ENCODE measurements at regions not wholly inside any gene's neighbourhood (a gene's known extent, or its start where the extent isn't known, plus 50 kb on each side); places are given as distances from the start of the nearest gene placed in this dataset.
A peak's percentile ranks its signal among the peaks of the same experiment; 100 is the strongest.
"Not testable (repeated sequence)": the region's sequence is repeated elsewhere in the genome, so short reads cannot be mapped to it uniquely, and the experiment has no call there.

GRCh38 chr4:141473026-141473540, 163.3 kb upstream of the IL15 start:
- no peak overlapping the region for H3K27ac Mint-ChIP-seq
- ChIA-PET CTCF (no interaction called here), POLR2A (no interaction called here)
- Histone ChIP-seq H3K4me3 (ENCODE audit: low read length) (no peak overlapping the region), H3K27ac (ENCODE audit: low read depth, low read length) (no peak overlapping the region), H3K4me1 (ENCODE audit: insufficient read depth, low read length) (no peaks in the 10 kb centered on the region), H3K9me3 (ENCODE audit: low read length) (no peaks in the 10 kb centered on the region), H3K27me3 (ENCODE audit: insufficient read depth, low read length, poor library complexity, severe bottlenecking) (no peaks in the 10 kb centered on the region), H3K36me3 (ENCODE audit: insufficient read depth, low read length) (no peaks in the 10 kb centered on the region)
- no peak overlapping the region for H3K4me3 Mint-ChIP-seq
- no peaks in the 10 kb centered on the region for H3K27me3 Mint-ChIP-seq
- no peaks in the 10 kb centered on the region for H3K4me1 Mint-ChIP-seq
- DNase-seq = no peak
- H3K9me3 Mint-ChIP-seq = peaks cover 0 to 11% (median 0%) of the 10 kb centered on the region in 5 donors
- no peaks in the 10 kb centered on the region for H3K36me3 Mint-ChIP-seq

- no peak for DNase-seq
- Histone ChIP-seq H3K4me3 (ENCODE audit: low read length) (no peak overlapping the region), H3K4me1 (ENCODE audit: insufficient read depth, low read length) (no peaks in the 10 kb centered on the region), H3K9me3 (ENCODE audit: low read length) (no peaks in the 10 kb centered on the region), H3K27me3 (ENCODE audit: insufficient read depth, low read length, poor library complexity, severe bottlenecking) (no peaks in the 10 kb centered on the region), H3K36me3 (ENCODE audit: insufficient read depth, low read length) (no peaks in the 10 kb centered on the region), H3K27ac (ENCODE audit: low read depth, low read length) (no peak overlapping the region)
- H3K9me3 Mint-ChIP-seq = peaks cover 0 to 11% (median 3%) of the 10 kb centered on the region in 5 donors
- no peaks in the 10 kb centered on the region for H3K27me3 Mint-ChIP-seq
- ChIA-PET CTCF (no interaction called here), POLR2A (no interaction called here)
- H3K4me3 Mint-ChIP-seq = no peak overlapping the region
- H3K36me3 Mint-ChIP-seq = no peaks in the 10 kb centered on the region
- H3K27ac Mint-ChIP-seq = no peak overlapping the region
- H3K4me1 Mint-ChIP-seq = no peaks in the 10 kb centered on the region
These were observed 162.4 kb upstream of the IL15 start for GRCh38 chr4:141473952-141474351.

GRCh38 chr4:141480950-141481349, 155.4 kb upstream of the IL15 start:
- Mint-ChIP-seq H3K27me3 (no peaks in the 10 kb centered on the region), H3K36me3 (no peaks in the 10 kb centered on the region), H3K4me3 (no peak overlapping the region), H3K27ac (no peak overlapping the region), H3K4me1 (no peaks in the 10 kb centered on the region), H3K9me3 (peaks cover 27 to 41% (median 28%) of the 10 kb centered on the region in 5 donors)
- Histone ChIP-seq H3K27ac (ENCODE audit: low read depth, low read length) (no peak overlapping the region), H3K4me3 (ENCODE audit: low read length) (no peak overlapping the region), H3K9me3 (ENCODE audit: low read length) (peaks cover 7% of the 10 kb centered on the region), H3K4me1 (ENCODE audit: insufficient read depth, low read length) (no peaks in the 10 kb centered on the region), H3K36me3 (ENCODE audit: insufficient read depth, low read length) (no peaks in the 10 kb centered on the region), H3K27me3 (ENCODE audit: insufficient read depth, low read length, poor library complexity, severe bottlenecking) (no peaks in the 10 kb centered on the region)
- ChIA-PET POLR2A (no interaction called here), CTCF (no interaction called here)
- DNase-seq = no peak

- H3K4me3 ChIP-seq (ENCODE audit: low read length); POLR2A ChIA-PET; DNase-seq; H3K4me1 Mint-ChIP-seq; H3K9me3 ChIP-seq (ENCODE audit: low read length); H3K27ac ChIP-seq (ENCODE audit: low read depth, low read length); H3K27me3 ChIP-seq (ENCODE audit: insufficient read depth, low read length, poor library complexity, severe bottlenecking); H3K4me1 ChIP-seq (ENCODE audit: insufficient read depth, low read length); CTCF ChIA-PET; H3K36me3 Mint-ChIP-seq; H3K27me3 Mint-ChIP-seq; H3K36me3 ChIP-seq (ENCODE audit: insufficient read depth, low read length): not testable (repeated sequence)
- H3K9me3 Mint-ChIP-seq = peaks cover 24 to 35% (median 28%) of the 10 kb centered on the region in 5 donors
- peak overlapping the region in 2 of 8 donors; percentile 5 to 63 for H3K27ac Mint-ChIP-seq
- H3K4me3 Mint-ChIP-seq = peak overlapping the region in 3 of 7 donors; percentile 13 to 80 (median 29)
These were observed 152.1 kb upstream of the IL15 start for GRCh38 chr4:141484298-141484697.

- Mint-ChIP-seq H3K4me1 (no peaks in the 10 kb centered on the region), H3K27me3 (peaks cover 0 to 1% of the 10 kb centered on the region in 2 donors), H3K36me3 (no peaks in the 10 kb centered on the region), H3K9me3 (peaks cover 7 to 15% (median 13%) of the 10 kb centered on the region in 5 donors), H3K27ac (no peak overlapping the region), H3K4me3 (no peak overlapping the region)
- no peak overlapping the region for H3K4me3 ChIP-seq (ENCODE audit: low read length)
- no peaks in the 10 kb centered on the region for H3K27me3 ChIP-seq (ENCODE audit: insufficient read depth, low read length, poor library complexity, severe bottlenecking)
- no peak for DNase-seq
- POLR2A ChIA-PET = no interaction called here
- CTCF ChIA-PET = no interaction called here
- H3K27ac ChIP-seq (ENCODE audit: low read depth, low read length) = no peak overlapping the region
- H3K9me3 ChIP-seq (ENCODE audit: low read length) = peaks cover 5% of the 10 kb centered on the region
- H3K36me3 ChIP-seq (ENCODE audit: insufficient read depth, low read length) = no peaks in the 10 kb centered on the region
- H3K4me1 ChIP-seq (ENCODE audit: insufficient read depth, low read length) = no peaks in the 10 kb centered on the region
These were observed 149.9 kb upstream of the IL15 start for GRCh38 chr4:141486375-141486997.

- Histone ChIP-seq H3K27ac (ENCODE audit: low read depth, low read length) (no peak overlapping the region), H3K27me3 (ENCODE audit: insufficient read depth, low read length, poor library complexity, severe bottlenecking) (no peaks in the 10 kb centered on the region), H3K9me3 (ENCODE audit: low read length) (no peaks in the 10 kb centered on the region), H3K4me1 (ENCODE audit: insufficient read depth, low read length) (no peaks in the 10 kb centered on the region), H3K36me3 (ENCODE audit: insufficient read depth, low read length) (no peaks in the 10 kb centered on the region), H3K4me3 (ENCODE audit: low read length) (no peak overlapping the region)
- H3K4me3 Mint-ChIP-seq = no peak overlapping the region
- ChIA-PET POLR2A (no interaction called here), CTCF (no interaction called here)
- DNase-seq = no peak
- H3K9me3 Mint-ChIP-seq = peaks cover 0 to 5% (median 0%) of the 10 kb centered on the region in 5 donors
- no peaks in the 10 kb centered on the region for H3K4me1 Mint-ChIP-seq
- peaks cover 0 to 1% of the 10 kb centered on the region in 2 donors for H3K27me3 Mint-ChIP-seq
- H3K36me3 Mint-ChIP-seq = no peaks in the 10 kb centered on the region
- no peak overlapping the region for H3K27ac Mint-ChIP-seq
These were observed 138.8 kb upstream of the IL15 start for GRCh38 chr4:141497627-141498026.

- Mint-ChIP-seq H3K36me3 (no peaks in the 10 kb centered on the region), H3K27ac (no peak overlapping the region), H3K9me3 (no peaks in the 10 kb centered on the region), H3K4me1 (no peaks in the 10 kb centered on the region), H3K4me3 (no peak overlapping the region), H3K27me3 (peaks cover 0 to 1% of the 10 kb centered on the region in 2 donors)
- no peaks in the 10 kb centered on the region for H3K9me3 ChIP-seq (ENCODE audit: low read length)
- H3K36me3 ChIP-seq (ENCODE audit: insufficient read depth, low read length) = no peaks in the 10 kb centered on the region
- H3K4me1 ChIP-seq (ENCODE audit: insufficient read depth, low read length) = no peaks in the 10 kb centered on the region
- H3K27ac ChIP-seq (ENCODE audit: low read depth, low read length) = no peak overlapping the region
- DNase-seq = no peak
- no peaks in the 10 kb centered on the region for H3K27me3 ChIP-seq (ENCODE audit: insufficient read depth, low read length, poor library complexity, severe bottlenecking)
- H3K4me3 ChIP-seq (ENCODE audit: low read length) = no peak overlapping the region
- ChIA-PET POLR2A (no interaction called here), CTCF (no interaction called here)
These were observed 137.0 kb upstream of the IL15 start for GRCh38 chr4:141499261-141499853.

GRCh38 chr4:141501395-141501794, 135.0 kb upstream of the IL15 start:
- H3K4me3 Mint-ChIP-seq = no peak overlapping the region
- Histone ChIP-seq H3K27me3 (ENCODE audit: insufficient read depth, low read length, poor library complexity, severe bottlenecking) (no peaks in the 10 kb centered on the region), H3K27ac (ENCODE audit: low read depth, low read length) (no peak overlapping the region), H3K36me3 (ENCODE audit: insufficient read depth, low read length) (no peaks in the 10 kb centered on the region), H3K4me1 (ENCODE audit: insufficient read depth, low read length) (no peaks in the 10 kb centered on the region), H3K4me3 (ENCODE audit: low read length) (no peak overlapping the region), H3K9me3 (ENCODE audit: low read length) (no peaks in the 10 kb centered on the region)
- no peaks in the 10 kb centered on the region for H3K4me1 Mint-ChIP-seq
- CTCF ChIA-PET = no interaction called here
- H3K27ac Mint-ChIP-seq = no peak overlapping the region
- peaks cover 0 to 1% of the 10 kb centered on the region in 2 donors for H3K27me3 Mint-ChIP-seq
- POLR2A ChIA-PET = no interaction called here
- H3K36me3 Mint-ChIP-seq = no peaks in the 10 kb centered on the region
- H3K9me3 Mint-ChIP-seq = no peaks in the 10 kb centered on the region
- DNase-seq = no peak

All from CD8-positive, alpha-beta memory T cell (primary cell).